LNCaP clone FGC (cell line): ENCODE measurements at regions not wholly inside any gene's neighbourhood (a gene's known extent, or its start where the extent isn't known, plus 50 kb on each side); places are given as distances from the start of the nearest gene placed in this dataset.

ENCODE experiments used
- DNase-seq: peaks from one replicate; pipeline ENCODE4 v3.0.0-alpha.2; 2011; ENCODE audit warnings: low read depth
- H3K4me3 ChIP-seq: 2 replicates; pipeline ENCODE4 v1.5.1; 2011; ENCODE audit warnings: mild to moderate bottlenecking, low read depth, low read length, control low read depth
- TF ChIP-seq, protein P1 (sequence below): IDR thresholded peaks from 2 replicates; pipeline ENCODE4 v1.5.1; 2012; ENCODE audit warnings: mild to moderate bottlenecking; ENCODE audit not compliant: control insufficient read depth, insufficient read depth; ENCODE audit errors: extremely low read depth

DNA sequence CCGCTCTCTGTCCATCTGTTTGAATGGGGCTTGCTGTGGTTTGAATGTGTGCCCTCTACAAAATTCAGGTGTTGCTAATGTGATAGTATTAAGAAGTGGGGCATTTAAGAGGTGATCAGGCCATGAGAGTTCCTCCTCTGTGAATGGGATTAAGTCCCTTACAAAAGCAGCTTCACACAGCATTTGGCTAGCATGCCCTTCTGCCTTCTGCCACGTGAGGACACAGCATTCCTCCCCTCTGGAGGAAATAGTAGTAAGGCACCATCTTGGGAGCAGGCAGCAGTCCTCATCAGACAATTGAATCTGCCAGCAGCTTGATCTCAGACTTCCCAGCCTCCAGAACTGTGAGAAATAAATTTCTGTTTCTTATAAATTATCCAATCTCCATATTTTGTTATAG is 540.2 kb downstream of the CSNK1G3 start:
- no peak overlapping the region for H3K4me3 ChIP-seq
- TF ChIP-seq, protein P1, sequence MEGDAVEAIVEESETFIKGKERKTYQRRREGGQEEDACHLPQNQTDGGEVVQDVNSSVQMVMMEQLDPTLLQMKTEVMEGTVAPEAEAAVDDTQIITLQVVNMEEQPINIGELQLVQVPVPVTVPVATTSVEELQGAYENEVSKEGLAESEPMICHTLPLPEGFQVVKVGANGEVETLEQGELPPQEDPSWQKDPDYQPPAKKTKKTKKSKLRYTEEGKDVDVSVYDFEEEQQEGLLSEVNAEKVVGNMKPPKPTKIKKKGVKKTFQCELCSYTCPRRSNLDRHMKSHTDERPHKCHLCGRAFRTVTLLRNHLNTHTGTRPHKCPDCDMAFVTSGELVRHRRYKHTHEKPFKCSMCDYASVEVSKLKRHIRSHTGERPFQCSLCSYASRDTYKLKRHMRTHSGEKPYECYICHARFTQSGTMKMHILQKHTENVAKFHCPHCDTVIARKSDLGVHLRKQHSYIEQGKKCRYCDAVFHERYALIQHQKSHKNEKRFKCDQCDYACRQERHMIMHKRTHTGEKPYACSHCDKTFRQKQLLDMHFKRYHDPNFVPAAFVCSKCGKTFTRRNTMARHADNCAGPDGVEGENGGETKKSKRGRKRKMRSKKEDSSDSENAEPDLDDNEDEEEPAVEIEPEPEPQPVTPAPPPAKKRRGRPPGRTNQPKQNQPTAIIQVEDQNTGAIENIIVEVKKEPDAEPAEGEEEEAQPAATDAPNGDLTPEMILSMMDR = no peak
- no peak for DNase-seq

DNA sequence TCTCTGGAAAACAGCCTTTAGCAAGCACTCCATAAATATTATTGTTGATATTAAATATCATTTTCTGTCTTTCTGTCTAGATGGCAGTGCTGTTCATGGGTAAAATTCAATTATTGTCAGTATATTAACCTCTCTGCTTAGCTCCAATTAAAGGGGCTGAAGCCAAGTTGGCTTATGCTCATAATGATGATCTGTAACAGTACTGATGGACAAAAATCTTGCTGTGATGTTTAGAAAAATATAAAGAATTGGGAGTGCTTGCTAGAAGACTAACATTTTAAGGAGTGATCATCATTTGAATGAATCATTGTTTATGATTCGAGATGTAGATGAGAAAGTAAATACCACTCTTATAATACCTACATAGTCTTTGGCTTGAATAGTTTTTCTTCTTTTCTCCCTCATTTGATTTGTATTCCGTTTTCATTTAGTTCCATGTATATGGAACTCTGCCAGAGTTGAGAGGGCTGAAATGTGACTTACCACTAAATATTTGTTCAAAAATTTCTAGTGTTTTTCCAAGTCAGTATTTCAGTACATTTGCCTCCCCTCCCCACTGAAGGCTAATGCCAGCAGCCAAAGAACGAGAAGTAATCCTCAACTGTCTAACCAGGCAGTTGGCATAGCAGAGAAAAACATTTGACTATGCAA is 538.3 kb downstream of the CSNK1G3 start:
- no peak for DNase-seq
- TF ChIP-seq, protein P1 = no peak
- H3K4me3 ChIP-seq = no peak overlapping the region

DNA sequence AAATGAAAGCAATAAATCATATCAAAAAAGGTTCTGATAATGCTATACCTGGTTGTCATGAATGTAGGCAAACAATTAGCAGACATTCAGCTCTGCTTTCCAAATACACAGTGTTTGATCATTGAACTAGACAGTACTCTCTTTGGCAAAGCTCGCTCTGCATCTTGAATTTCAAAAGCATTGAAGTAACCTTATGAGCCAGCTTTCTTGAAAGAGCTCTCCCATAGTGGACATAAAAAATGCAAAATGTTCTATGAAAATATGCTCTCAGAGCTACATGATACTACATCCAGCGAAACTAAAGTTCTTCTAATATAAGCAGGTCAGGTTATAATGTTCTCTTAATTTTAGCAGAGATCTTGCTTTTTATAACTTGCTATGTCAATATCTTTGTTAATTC is 533.4 kb downstream of the CSNK1G3 start:
- no peak overlapping the region for H3K4me3 ChIP-seq
- TF ChIP-seq, protein P1 = no peak
- DNase-seq = no peak

DNA sequence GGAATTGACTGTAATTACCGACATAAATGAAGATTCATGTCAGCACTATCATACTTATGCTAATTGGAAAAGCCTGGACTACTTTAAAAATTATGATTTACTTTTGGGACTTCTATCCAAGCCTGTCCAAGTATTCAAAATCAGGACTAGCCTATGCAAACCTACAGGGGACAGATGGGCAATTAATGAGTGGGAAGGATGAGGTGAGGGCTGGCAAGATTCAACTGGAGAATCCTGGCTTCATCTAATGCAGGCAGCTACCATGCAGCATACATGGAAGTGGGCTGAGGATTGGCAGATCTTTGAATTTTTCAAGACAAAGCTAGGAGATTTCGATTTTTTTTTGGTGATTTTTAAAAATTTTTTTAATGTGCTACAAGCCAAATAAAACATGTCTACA is 532.6 kb downstream of the CSNK1G3 start:
- no peak overlapping the region for H3K4me3 ChIP-seq
- no peak for DNase-seq
- TF ChIP-seq, protein P1 = no peak

DNA sequence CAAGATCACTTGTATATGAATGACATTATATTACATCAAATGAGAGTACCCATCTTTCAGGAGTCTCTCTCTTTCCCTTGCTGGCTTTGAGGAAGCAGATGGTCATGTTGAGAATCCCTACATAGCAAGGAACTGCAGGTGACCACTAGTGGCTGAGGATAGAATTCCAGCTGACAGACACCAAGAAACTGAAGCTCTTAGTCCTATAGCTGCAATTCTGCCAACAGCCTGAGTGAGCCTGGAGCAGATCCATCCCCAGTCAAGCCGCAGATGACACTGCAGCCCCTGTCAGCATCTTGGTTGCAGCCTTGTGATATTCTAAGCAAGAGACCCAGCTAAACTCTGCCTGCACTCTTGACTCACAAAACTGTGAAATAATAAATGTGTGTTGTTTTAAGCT is 531.5 kb downstream of the CSNK1G3 start:
- no peak for DNase-seq
- TF ChIP-seq, protein P1 = no peak
- H3K4me3 ChIP-seq = no peak overlapping the region

DNA sequence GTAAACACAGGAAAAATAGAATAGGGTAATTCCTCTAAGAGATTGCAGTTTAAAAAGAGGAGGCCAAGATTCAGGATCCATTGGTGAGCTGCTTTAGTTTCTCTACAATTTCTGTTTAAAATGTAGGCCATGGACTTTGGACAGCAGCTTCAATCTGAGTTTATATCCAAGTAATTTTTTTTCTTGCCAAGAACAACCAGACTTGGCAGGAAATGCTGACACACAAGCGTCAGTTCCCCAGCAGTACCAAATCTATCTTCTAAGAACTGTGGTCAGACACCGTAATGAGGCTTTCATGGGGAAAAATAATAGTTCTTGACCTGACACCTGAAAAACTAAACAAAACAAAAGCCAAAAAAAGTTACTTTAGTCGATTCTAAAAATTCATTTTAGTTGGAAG is 528.8 kb downstream of the CSNK1G3 start:
- no peak overlapping the region for H3K4me3 ChIP-seq
- DNase-seq = no peak
- TF ChIP-seq, protein P1 = no peak

DNA sequence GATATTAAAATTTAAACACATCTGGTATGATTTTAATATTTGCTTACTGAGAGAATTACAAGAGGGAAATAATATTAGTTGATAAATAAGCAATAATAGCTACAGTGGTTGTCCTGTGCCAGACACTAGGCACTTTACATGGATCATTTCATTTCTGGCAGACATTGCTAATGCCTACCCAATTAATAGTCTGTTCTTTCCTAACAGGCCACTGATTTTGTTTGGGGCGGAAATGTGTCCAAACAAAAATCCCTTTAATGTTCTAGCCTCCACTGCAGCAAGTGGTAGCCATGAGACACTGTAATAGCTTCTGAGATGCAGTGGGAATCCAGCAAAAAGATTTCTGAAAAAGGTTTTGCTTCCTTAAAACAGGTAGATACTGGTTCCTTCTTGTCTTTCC is 527.4 kb downstream of the CSNK1G3 start:
- TF ChIP-seq, protein P1 = no peak

More for the DNA sequence above, 527.4 kb downstream of the CSNK1G3 start:
- H3K4me3 ChIP-seq = no peak overlapping the region
- DNase-seq = no peak
